Neuronal stem cell (in vitro differentiated cells): ENCODE measurements at regions not wholly inside any gene's neighbourhood (a gene's known extent, or its start where the extent isn't known, plus 50 kb on each side); places are given as distances from the start of the nearest gene placed in this dataset.

Experiments used
- DNase-seq: peaks from one replicate; pipeline ENCODE4 v3.0.0-alpha.2; 2013; ENCODE audit warnings: low spot score
- H2AFZ ChIP-seq: one replicate; pipeline ENCODE4 v1.6.1; 2013; ENCODE audit warnings: mild to moderate bottlenecking, low read length, inconsistent platforms
- H2AK5ac ChIP-seq: 2 replicates; pipeline ENCODE4 v1.6.1; 2013; ENCODE audit warnings: low read depth, mild to moderate bottlenecking, inconsistent platforms, low read length, moderate library complexity, mixed read lengths
- H2BK120ac ChIP-seq: 2 replicates; pipeline ENCODE4 v1.6.1; 2013; ENCODE audit warnings: low read depth, mild to moderate bottlenecking, inconsistent platforms, low read length, moderate library complexity, mixed read lengths
- H2BK12ac ChIP-seq: one replicate; pipeline ENCODE4 v1.6.1; 2013; ENCODE audit warnings: low read length, inconsistent platforms
- H2BK15ac ChIP-seq: 2 replicates; pipeline ENCODE4 v1.6.1; 2013; ENCODE audit warnings: mild to moderate bottlenecking, low read length, inconsistent platforms, mixed read lengths
- H2BK5ac ChIP-seq: one replicate; pipeline ENCODE4 v1.6.1; 2013; ENCODE audit warnings: inconsistent platforms, mild to moderate bottlenecking, low read length, moderate library complexity
- H3K14ac ChIP-seq: one replicate; pipeline ENCODE4 v1.6.1; 2013; ENCODE audit warnings: low read length, inconsistent platforms
- H3K18ac ChIP-seq: 2 replicates; pipeline ENCODE4 v1.6.1; 2013; ENCODE audit warnings: low read length, inconsistent platforms
- H3K23ac ChIP-seq: 2 replicates; pipeline ENCODE4 v1.6.1; 2013; ENCODE audit warnings: low read depth, mild to moderate bottlenecking, mixed read lengths, low read length, inconsistent platforms; ENCODE audit not compliant: poor library complexity
- H3K27ac ChIP-seq: replicated peaks from 3 replicates; pipeline ENCODE4 v1.5.1; 2013; ENCODE audit warnings: low read length, inconsistent platforms
- H3K27me3 ChIP-seq, 3 experiments: 2 replicates each; pipeline ENCODE4 v1.6.1; 2013; ENCODE audit warnings: low read length in 3 of 3, mild to moderate bottlenecking in 2 of 3, inconsistent platforms in 1 of 3, low read depth in 1 of 3, mixed read lengths in 1 of 3, moderate library complexity in 1 of 3; ENCODE audit not compliant: control insufficient read depth in 3 of 3, insufficient read depth in 3 of 3
- H3K36me3 ChIP-seq, 2 donors: replicated peaks in 1 of 2; 2 replicates each; pipeline ENCODE4 v1.6.1; 2013; ENCODE audit warnings: low read length in 2 of 2; ENCODE audit not compliant: control insufficient read depth in 2 of 2, insufficient read depth in 2 of 2
- H3K4ac ChIP-seq: 2 replicates; pipeline ENCODE4 v1.6.1; 2013; ENCODE audit warnings: inconsistent platforms, mild to moderate bottlenecking, low read length, moderate library complexity
- H3K4me1 ChIP-seq, 2 donors: 1 replicate in 1 of 2; 2 replicates in 1 of 2; pipeline ENCODE4 v1.6.1; 2013; ENCODE audit warnings: low read length in 2 of 2, low read depth in 1 of 2; ENCODE audit not compliant: control insufficient read depth in 2 of 2, insufficient read depth in 1 of 2
- H3K4me2 ChIP-seq: one replicate; pipeline ENCODE4 v1.6.1; 2013; ENCODE audit warnings: mild to moderate bottlenecking, low read length, inconsistent platforms; ENCODE audit not compliant: insufficient read depth, poor library complexity, severe bottlenecking
- H3K4me3 ChIP-seq, 2 donors: 2 replicates each; pipeline ENCODE4 v1.5.1; 2013; ENCODE audit warnings: low read length in 2 of 2, mild to moderate bottlenecking in 2 of 2, inconsistent platforms in 1 of 2, moderate library complexity in 1 of 2
- H3K79me1 ChIP-seq: one replicate; pipeline ENCODE4 v1.6.1; 2013; ENCODE audit warnings: low read depth, mild to moderate bottlenecking, inconsistent platforms, low read length, moderate library complexity
- H3K9ac ChIP-seq: one replicate; pipeline ENCODE4 v1.6.1; 2013; ENCODE audit warnings: mild to moderate bottlenecking, low read depth, low read length, inconsistent platforms; ENCODE audit not compliant: poor library complexity
- H3K9me3 ChIP-seq, 2 donors: replicated peaks in 1 of 2; 2 replicates each; pipeline versions ENCODE3 to v1.6.1; 2013; ENCODE audit warnings: low read length in 2 of 2, mild to moderate bottlenecking in 2 of 2, inconsistent platforms in 1 of 2, low read depth in 1 of 2, mixed read lengths in 1 of 2, moderate library complexity in 1 of 2; ENCODE audit not compliant: control insufficient read depth in 2 of 2, insufficient read depth in 1 of 2
- H4K8ac ChIP-seq: one replicate; pipeline ENCODE4 v1.6.1; 2013; ENCODE audit warnings: low read depth, mild to moderate bottlenecking, inconsistent platforms, low read length, moderate library complexity
- H4K91ac ChIP-seq: one replicate; pipeline ENCODE4 v1.6.1; 2013; ENCODE audit warnings: low read length, low read depth, mild to moderate bottlenecking, inconsistent platforms; ENCODE audit not compliant: poor library complexity
- WGBS, 2 donors: extraction: QIAGEN DNeasy Blood & Tissue Kit; methylation state at CpG; one replicate each; pipeline ENCODE4 v1.1.7; 2013; ENCODE audit warnings: missing lambda C conversion rate in 2 of 2, mixed read lengths in 1 of 2; ENCODE audit not compliant: insufficient read length in 2 of 2, insufficient replicate concordance in 1 of 2; ENCODE audit errors: extremely low coverage in 2 of 2; 5-methylcytosine and 5-hydroxymethylcytosine counted together

DNA sequence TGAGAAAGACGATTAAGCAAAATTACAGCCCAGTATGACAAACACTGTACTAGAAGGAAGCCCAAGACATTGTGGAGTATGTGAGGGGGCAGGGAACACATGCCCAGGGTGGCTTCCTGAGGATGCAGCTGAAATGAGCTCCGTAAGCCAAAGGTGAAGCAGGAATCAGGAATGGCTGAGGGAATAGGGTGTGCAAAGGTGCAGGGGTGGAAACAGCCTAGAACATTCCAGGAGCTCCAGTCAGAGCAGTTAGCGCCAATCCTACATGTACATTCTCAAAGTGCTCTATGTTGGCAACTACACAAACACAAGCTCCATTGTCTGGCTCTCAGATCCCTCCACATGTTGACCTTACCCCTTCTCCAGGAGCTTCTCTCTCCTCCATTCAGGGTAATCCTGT, 257.9 kb downstream of the MAN2A1 start:
- no peak overlapping the region for H2BK5ac ChIP-seq
- no peak overlapping the region for H3K18ac ChIP-seq
- H2BK12ac ChIP-seq, result no peak overlapping the region
- no peak overlapping the region for H4K91ac ChIP-seq
- no peak overlapping the region for H3K9ac ChIP-seq
- no peaks in the 10 kb centered on the region for H3K27me3 ChIP-seq
- H3K79me1 ChIP-seq, result no peaks in the 10 kb centered on the region
- H3K23ac ChIP-seq, result no peak overlapping the region
- H2AK5ac ChIP-seq, result no peak overlapping the region
- no peak overlapping the region for H2BK15ac ChIP-seq
- no peaks in the 10 kb centered on the region for H3K9me3 ChIP-seq
- no peak overlapping the region for H2AFZ ChIP-seq
- no peak overlapping the region for H2BK120ac ChIP-seq
- no peak overlapping the region for H3K4ac ChIP-seq
- H3K4me2 ChIP-seq, result no peak overlapping the region
- WGBS, 2 donors, result no CpG with 5 or more reads among the region's 3 CpGs
- no peak overlapping the region for H3K27ac ChIP-seq
- no peak overlapping the region for H4K8ac ChIP-seq
- DNase-seq, result no peak
- no peak overlapping the region for H3K14ac ChIP-seq
- H3K4me3 ChIP-seq, result no peak overlapping the region
- no peaks in the 10 kb centered on the region for H3K36me3 ChIP-seq
- H3K4me1 ChIP-seq, result peaks cover 8 to 9% of the 10 kb centered on the region in 2 donors

DNA sequence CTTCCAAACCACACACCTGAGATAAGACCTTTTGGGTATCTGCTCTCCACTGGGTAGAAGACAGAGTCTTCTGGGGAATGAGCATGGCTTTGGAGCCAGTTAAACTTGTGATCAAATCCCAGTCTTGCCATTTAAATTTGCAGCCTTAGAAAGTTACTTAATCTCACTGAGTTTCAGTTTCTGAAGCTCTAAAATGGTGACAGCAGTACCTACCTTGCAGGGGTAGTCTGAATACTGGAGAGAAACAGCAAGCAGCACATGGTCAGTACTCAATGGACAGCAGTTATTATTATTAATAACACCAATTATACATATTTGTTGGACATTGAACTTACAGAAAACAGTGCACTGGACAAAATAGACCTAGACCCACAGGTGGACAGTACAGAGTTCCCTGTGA, 260.9 kb downstream of the MAN2A1 start:
- DNase-seq, result no peak
- H3K4ac ChIP-seq, result no peak overlapping the region
- H3K36me3 ChIP-seq, result no peaks in the 10 kb centered on the region

DNA sequence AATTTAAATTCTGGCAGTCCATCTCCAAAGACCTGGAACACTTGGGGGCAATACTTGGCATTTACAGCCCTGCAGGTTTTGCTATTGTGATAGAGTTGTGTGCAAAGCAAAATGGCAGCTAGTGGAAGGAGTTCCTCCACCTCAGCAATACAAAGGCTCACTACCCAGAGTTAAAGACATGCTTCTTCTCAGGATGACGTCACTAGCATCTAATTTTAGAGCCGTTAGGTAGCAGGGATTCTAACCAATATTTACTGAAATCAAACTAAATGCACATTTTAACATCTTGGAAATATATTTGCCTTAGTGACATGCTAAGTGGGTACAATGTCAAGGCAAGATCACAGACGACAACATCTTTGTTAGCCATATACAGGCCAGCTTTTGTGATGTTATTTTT, 261.6 kb downstream of the MAN2A1 start:
- no peaks in the 10 kb centered on the region for H3K79me1 ChIP-seq
- no peak overlapping the region for H3K18ac ChIP-seq
- no CpG with 5 or more reads among the region's 3 CpGs for WGBS, 2 donors
- DNase-seq, result no peak
- H2BK12ac ChIP-seq, result no peak overlapping the region
- H3K9me3 ChIP-seq, result no peaks in the 10 kb centered on the region
- no peak overlapping the region for H3K9ac ChIP-seq
- no peak overlapping the region for H3K4me3 ChIP-seq
- H3K14ac ChIP-seq, result no peak overlapping the region
- no peak overlapping the region for H3K4me2 ChIP-seq
- H3K4me1 ChIP-seq, result peaks cover 4 to 9% of the 10 kb centered on the region in 2 donors
- peak overlapping the region; percentile 9 for H2AFZ ChIP-seq
- no peaks in the 10 kb centered on the region for H3K27me3 ChIP-seq
- no peak overlapping the region for H2BK5ac ChIP-seq
- no peak overlapping the region for H3K23ac ChIP-seq
- no peak overlapping the region for H4K8ac ChIP-seq
- H3K36me3 ChIP-seq, result no peaks in the 10 kb centered on the region
- H3K27ac ChIP-seq, result no peak overlapping the region
- no peak overlapping the region for H4K91ac ChIP-seq
- no peak overlapping the region for H2BK120ac ChIP-seq
- H2AK5ac ChIP-seq, result no peak overlapping the region
- H3K4ac ChIP-seq, result no peak overlapping the region
- H2BK15ac ChIP-seq, result no peak overlapping the region

More for the DNA sequence above, 260.9 kb downstream of the MAN2A1 start:
- H3K4me1 ChIP-seq, result peaks cover 4 to 10% of the 10 kb centered on the region in 2 donors
- H2BK5ac ChIP-seq, result no peak overlapping the region
- H4K8ac ChIP-seq, result no peak overlapping the region
- H4K91ac ChIP-seq, result no peak overlapping the region
- H2BK15ac ChIP-seq, result no peak overlapping the region
- H2BK12ac ChIP-seq, result no peak overlapping the region
- no peaks in the 10 kb centered on the region for H3K9me3 ChIP-seq
- no peak overlapping the region for H3K4me3 ChIP-seq
- H2AK5ac ChIP-seq, result no peak overlapping the region
- H3K79me1 ChIP-seq, result no peaks in the 10 kb centered on the region
- no peak overlapping the region for H3K14ac ChIP-seq
- H2AFZ ChIP-seq, result no peak overlapping the region
- no peak overlapping the region for H3K4me2 ChIP-seq
- no peak overlapping the region for H3K23ac ChIP-seq
- no peak overlapping the region for H3K18ac ChIP-seq
- H3K27me3 ChIP-seq, result no peaks in the 10 kb centered on the region
- no peak overlapping the region for H3K9ac ChIP-seq
- no peak overlapping the region for H2BK120ac ChIP-seq
- no peak overlapping the region for H3K27ac ChIP-seq

DNA sequence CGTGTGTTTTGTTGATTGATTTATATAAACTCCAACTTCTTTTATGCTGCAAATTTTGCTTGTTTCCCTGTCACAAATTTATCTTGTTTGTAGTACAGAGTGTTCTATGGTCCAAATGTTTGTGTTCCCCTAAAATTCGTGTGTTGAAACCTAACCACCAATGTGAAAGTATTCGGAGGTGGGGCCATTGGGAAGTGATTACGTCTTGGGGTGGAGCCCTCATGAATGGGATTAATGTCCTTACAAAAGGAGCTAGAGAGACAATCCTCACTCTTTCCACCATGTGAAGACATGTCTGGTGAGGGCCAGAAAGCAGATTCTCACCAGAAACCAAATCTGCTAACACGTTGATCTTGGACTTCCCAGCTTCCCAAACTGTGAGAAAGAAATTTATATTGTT, 262.0 kb downstream of the MAN2A1 start:
- no peak overlapping the region for H2BK15ac ChIP-seq
- H3K27me3 ChIP-seq, result no peaks in the 10 kb centered on the region
- H3K36me3 ChIP-seq, result no peaks in the 10 kb centered on the region
- H4K91ac ChIP-seq, result no peak overlapping the region
- no peak for DNase-seq
- H4K8ac ChIP-seq, result no peak overlapping the region
- no peak overlapping the region for H3K9ac ChIP-seq
- H3K23ac ChIP-seq, result no peak overlapping the region
- no CpG with 5 or more reads among the region's 5 CpGs for WGBS, 2 donors
- no peak overlapping the region for H2BK12ac ChIP-seq
- no peak overlapping the region for H3K18ac ChIP-seq
- H2BK120ac ChIP-seq, result no peak overlapping the region
- H3K4me1 ChIP-seq, result peaks cover 4 to 9% of the 10 kb centered on the region in 2 donors
- no peak overlapping the region for H3K4me3 ChIP-seq
- H3K4ac ChIP-seq, result no peak overlapping the region
- no peak overlapping the region for H3K14ac ChIP-seq
- H3K4me2 ChIP-seq, result no peak overlapping the region
- H2AK5ac ChIP-seq, result no peak overlapping the region
- H2AFZ ChIP-seq, result peak overlapping the region; percentile 5
- H3K27ac ChIP-seq, result no peak overlapping the region
- H3K79me1 ChIP-seq, result no peaks in the 10 kb centered on the region
- no peak overlapping the region for H2BK5ac ChIP-seq
- H3K9me3 ChIP-seq, result no peaks in the 10 kb centered on the region
